ENCODE measurements at regions not wholly inside any gene's neighbourhood (a gene's known extent, or its start where the extent isn't known, plus 50 kb on each side); places are given as distances from the start of the nearest gene placed in this dataset.
"Not testable (repeated sequence)": the region's sequence is repeated elsewhere in the genome, so short reads cannot be mapped to it uniquely, and the experiment has no call there.

GRCh38 chr12:131293071-131294015, 339.6 kb downstream of the ADGRD1 start:
- H3K36me3 ChIP-seq (ENCODE audit: control insufficient read depth, low read depth, low read length); H3K4me3 ChIP-seq (ENCODE audit: low read length); H3K27me3 ChIP-seq (ENCODE audit: control insufficient read depth, insufficient read depth, low read length); H3K27ac ChIP-seq (ENCODE audit: low read length); H3K9ac ChIP-seq (ENCODE audit: low read length); H3K4me1 ChIP-seq (ENCODE audit: control insufficient read depth, low read depth, low read length); H3K9me3 ChIP-seq (ENCODE audit: control insufficient read depth, low read depth, low read length): not testable (repeated sequence)

DNA sequence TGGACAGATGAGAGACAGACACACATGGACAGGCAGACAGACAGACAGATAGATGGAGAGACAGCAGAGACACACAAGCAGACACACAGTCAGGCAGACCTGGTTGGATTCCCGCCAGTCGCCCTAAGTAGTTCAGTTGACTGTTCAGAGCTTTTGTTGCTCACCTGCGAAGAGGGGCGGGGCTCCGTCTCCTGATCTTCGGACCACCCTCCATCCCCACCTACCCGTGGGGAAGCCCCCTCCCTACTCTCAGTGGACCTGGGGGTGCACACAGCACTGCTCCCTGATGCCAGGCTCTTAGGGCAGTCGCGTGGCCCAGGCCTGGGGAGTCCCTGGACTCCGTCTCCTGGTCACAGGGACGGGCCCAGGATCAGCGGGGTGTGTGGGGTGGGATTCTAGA, 341.0 kb downstream of the ADGRD1 start:
- H3K4me3 ChIP-seq (ENCODE audit: low read length); H3K27me3 ChIP-seq (ENCODE audit: control insufficient read depth, insufficient read depth, low read length); H3K36me3 ChIP-seq (ENCODE audit: control insufficient read depth, low read depth, low read length); H3K27ac ChIP-seq (ENCODE audit: low read length); H3K4me1 ChIP-seq (ENCODE audit: control insufficient read depth, low read depth, low read length); H3K9me3 ChIP-seq (ENCODE audit: control insufficient read depth, low read depth, low read length); H3K9ac ChIP-seq (ENCODE audit: low read length): not testable (repeated sequence)

- H3K27ac ChIP-seq (ENCODE audit: low read length); H3K4me3 ChIP-seq (ENCODE audit: low read length); H3K9ac ChIP-seq (ENCODE audit: low read length); H3K36me3 ChIP-seq (ENCODE audit: control insufficient read depth, low read depth, low read length); H3K27me3 ChIP-seq (ENCODE audit: control insufficient read depth, insufficient read depth, low read length); H3K4me1 ChIP-seq (ENCODE audit: control insufficient read depth, low read depth, low read length); H3K9me3 ChIP-seq (ENCODE audit: control insufficient read depth, low read depth, low read length): not testable (repeated sequence)
Measured at GRCh38 chr12:131295117-131295516, 341.4 kb downstream of the ADGRD1 start.

DNA sequence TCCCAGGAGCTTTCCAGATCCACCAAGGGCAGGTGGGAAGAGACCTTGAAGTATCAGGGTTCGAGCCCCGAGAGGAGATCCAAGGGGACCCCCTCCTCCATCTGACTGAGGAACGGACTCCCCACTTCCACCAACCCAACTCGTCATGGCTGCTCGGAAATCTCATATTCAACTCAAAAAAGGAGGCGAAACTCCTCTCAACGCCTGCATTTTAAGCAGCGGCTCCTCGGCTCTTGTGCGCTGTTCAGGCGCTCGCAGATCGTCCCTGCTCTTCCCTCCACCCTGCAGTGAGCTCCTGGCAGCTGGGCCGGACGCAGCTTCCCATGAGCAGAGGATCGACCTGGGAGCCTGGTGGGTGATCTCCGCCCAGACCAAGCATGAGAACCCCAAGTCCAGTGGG, 341.9 kb downstream of the ADGRD1 start:
- not testable (repeated sequence) for H3K4me1 ChIP-seq (ENCODE audit: control insufficient read depth, low read depth, low read length); H3K4me3 ChIP-seq (ENCODE audit: low read length); H3K27ac ChIP-seq (ENCODE audit: low read length); H3K27me3 ChIP-seq (ENCODE audit: control insufficient read depth, insufficient read depth, low read length); H3K9me3 ChIP-seq (ENCODE audit: control insufficient read depth, low read depth, low read length); H3K36me3 ChIP-seq (ENCODE audit: control insufficient read depth, low read depth, low read length); H3K9ac ChIP-seq (ENCODE audit: low read length)

DNA sequence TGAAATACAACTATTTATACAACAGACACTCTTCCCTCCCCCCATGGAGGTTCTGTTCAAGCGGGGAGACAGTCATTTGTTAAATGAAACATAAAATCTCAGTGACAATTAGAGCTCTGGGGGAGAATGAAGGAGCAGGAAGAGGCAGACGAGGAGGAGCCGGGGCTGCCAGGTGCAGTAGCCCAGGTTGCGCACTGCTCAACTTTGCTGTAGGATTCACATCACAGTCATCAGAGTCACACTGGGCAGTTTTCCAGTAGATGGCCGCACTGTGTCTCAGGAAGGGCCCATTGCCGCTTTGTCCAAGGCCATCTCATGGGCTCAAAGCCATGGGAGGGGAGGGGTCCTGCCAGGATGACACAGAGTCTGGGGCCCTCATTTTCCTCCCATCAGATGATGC, 342.4 kb downstream of the ADGRD1 start:
- H3K4me3 ChIP-seq (ENCODE audit: low read length); H3K27ac ChIP-seq (ENCODE audit: low read length); H3K4me1 ChIP-seq (ENCODE audit: control insufficient read depth, low read depth, low read length); H3K27me3 ChIP-seq (ENCODE audit: control insufficient read depth, insufficient read depth, low read length); H3K36me3 ChIP-seq (ENCODE audit: control insufficient read depth, low read depth, low read length); H3K9me3 ChIP-seq (ENCODE audit: control insufficient read depth, low read depth, low read length); H3K9ac ChIP-seq (ENCODE audit: low read length): not testable (repeated sequence)

- H3K9me3 ChIP-seq (ENCODE audit: control insufficient read depth, low read depth, low read length); H3K27ac ChIP-seq (ENCODE audit: low read length); H3K27me3 ChIP-seq (ENCODE audit: control insufficient read depth, insufficient read depth, low read length); H3K36me3 ChIP-seq (ENCODE audit: control insufficient read depth, low read depth, low read length); H3K4me3 ChIP-seq (ENCODE audit: low read length); H3K9ac ChIP-seq (ENCODE audit: low read length); H3K4me1 ChIP-seq (ENCODE audit: control insufficient read depth, low read depth, low read length): not testable (repeated sequence)
Measured at GRCh38 chr12:131296651-131297050, 342.9 kb downstream of the ADGRD1 start.

- H3K9ac ChIP-seq (ENCODE audit: low read length); H3K27me3 ChIP-seq (ENCODE audit: control insufficient read depth, insufficient read depth, low read length); H3K9me3 ChIP-seq (ENCODE audit: control insufficient read depth, low read depth, low read length); H3K27ac ChIP-seq (ENCODE audit: low read length); H3K4me1 ChIP-seq (ENCODE audit: control insufficient read depth, low read depth, low read length); H3K4me3 ChIP-seq (ENCODE audit: low read length); H3K36me3 ChIP-seq (ENCODE audit: control insufficient read depth, low read depth, low read length): not testable (repeated sequence)
Measured at GRCh38 chr12:131298526-131299369, 345.0 kb downstream of the ADGRD1 start.

DNA sequence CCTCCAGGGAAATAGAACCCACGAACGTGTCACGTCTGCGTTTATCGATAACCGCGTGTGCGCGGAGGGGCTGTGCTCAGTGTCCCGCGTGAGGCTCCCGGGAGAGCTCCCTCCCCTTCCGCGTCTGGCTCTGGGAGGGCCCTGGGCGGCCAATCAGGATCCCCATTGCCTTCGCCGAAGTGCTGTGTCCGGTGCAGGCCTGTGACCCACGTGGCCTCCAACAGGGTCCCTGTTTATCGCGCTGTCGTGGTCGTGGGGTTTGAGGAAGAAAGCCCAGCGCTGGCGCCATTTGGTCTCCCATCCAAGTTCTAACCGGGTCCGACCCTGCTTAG, 345.6 kb downstream of the ADGRD1 start:
- H3K4me3 ChIP-seq (ENCODE audit: low read length); H3K9me3 ChIP-seq (ENCODE audit: control insufficient read depth, low read depth, low read length); H3K27ac ChIP-seq (ENCODE audit: low read length); H3K9ac ChIP-seq (ENCODE audit: low read length); H3K4me1 ChIP-seq (ENCODE audit: control insufficient read depth, low read depth, low read length); H3K36me3 ChIP-seq (ENCODE audit: control insufficient read depth, low read depth, low read length); H3K27me3 ChIP-seq (ENCODE audit: control insufficient read depth, insufficient read depth, low read length): not testable (repeated sequence)

GRCh38 chr12:131303576-131303975, 349.9 kb downstream of the ADGRD1 start:
- not testable (repeated sequence) for H3K9me3 ChIP-seq (ENCODE audit: control insufficient read depth, low read depth, low read length); H3K36me3 ChIP-seq (ENCODE audit: control insufficient read depth, low read depth, low read length); H3K27ac ChIP-seq (ENCODE audit: low read length); H3K4me1 ChIP-seq (ENCODE audit: control insufficient read depth, low read depth, low read length); H3K9ac ChIP-seq (ENCODE audit: low read length); H3K27me3 ChIP-seq (ENCODE audit: control insufficient read depth, insufficient read depth, low read length); H3K4me3 ChIP-seq (ENCODE audit: low read length)

DNA sequence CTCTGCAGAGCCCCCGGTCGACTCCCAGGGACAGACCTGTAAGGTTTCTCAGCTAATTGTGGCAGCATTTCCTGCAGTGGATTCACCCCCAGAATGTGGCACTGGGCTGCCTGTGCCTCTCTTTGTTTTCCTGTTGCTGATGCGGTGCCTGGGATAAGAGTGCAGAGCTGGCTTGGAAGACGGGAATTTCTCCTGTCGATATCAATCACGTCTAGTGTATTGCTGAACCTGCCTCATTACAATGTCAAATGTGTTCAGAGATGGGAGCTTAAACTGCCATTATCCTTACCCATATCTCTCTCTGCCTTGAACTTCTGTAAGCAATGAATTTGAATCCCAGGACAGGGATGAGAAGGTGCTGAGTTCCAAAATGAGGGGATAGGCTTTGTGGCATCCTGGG, 350.9 kb downstream of the ADGRD1 start:
- not testable (repeated sequence) for H3K9me3 ChIP-seq (ENCODE audit: control insufficient read depth, low read depth, low read length); H3K4me1 ChIP-seq (ENCODE audit: control insufficient read depth, low read depth, low read length); H3K27ac ChIP-seq (ENCODE audit: low read length); H3K27me3 ChIP-seq (ENCODE audit: control insufficient read depth, insufficient read depth, low read length); H3K36me3 ChIP-seq (ENCODE audit: control insufficient read depth, low read depth, low read length); H3K4me3 ChIP-seq (ENCODE audit: low read length); H3K9ac ChIP-seq (ENCODE audit: low read length)

- H3K4me3 ChIP-seq (ENCODE audit: low read length) = no peak overlapping the region
- H3K27me3 ChIP-seq (ENCODE audit: control insufficient read depth, insufficient read depth, low read length) = no peaks in the 10 kb centered on the region
- no peaks in the 10 kb centered on the region for H3K9me3 ChIP-seq (ENCODE audit: control insufficient read depth, low read depth, low read length)
- H3K36me3 ChIP-seq (ENCODE audit: control insufficient read depth, low read depth, low read length) = no peaks in the 10 kb centered on the region
- no peak overlapping the region for H3K27ac ChIP-seq (ENCODE audit: low read length)
- no peak overlapping the region for H3K9ac ChIP-seq (ENCODE audit: low read length)
- no peaks in the 10 kb centered on the region for H3K4me1 ChIP-seq (ENCODE audit: control insufficient read depth, low read depth, low read length)
Measured at GRCh38 chr12:131309700-131310099, 356.0 kb downstream of the ADGRD1 start.
